Skin of body (tissue), 1 donor: ENCODE measurements at regions not wholly inside any gene's neighbourhood (a gene's known extent, or its start where the extent isn't known, plus 50 kb on each side); places are given as distances from the start of the nearest gene placed in this dataset.
A peak's percentile ranks its signal among the peaks of the same experiment; 100 is the strongest.
"Not testable (repeated sequence)": the region's sequence is repeated elsewhere in the genome, so short reads cannot be mapped to it uniquely, and the experiment has no call there.

Experiments
- DNase-seq: peaks from one replicate; lab custom pipeline; 2025; lab: John Stamatoyannopoulos, UW

- no peak for DNase-seq
Measured at GRCh38 chr12:5308996-5309395, 122.9 kb upstream of the NTF3 start.

- DNase-seq: no peak
Measured at GRCh38 chr12:5309654-5310053, 122.3 kb upstream of the NTF3 start.

- no peak for DNase-seq
Measured at GRCh38 chr12:5310151-5310550, 121.8 kb upstream of the NTF3 start.

GRCh38 chr12:5317556-5317955 lies 114.4 kb upstream of the NTF3 start:
- no peak for DNase-seq

GRCh38 chr12:5318874-5319273 lies 113.0 kb upstream of the NTF3 start:
- no peak for DNase-seq

GRCh38 chr12:5328669-5329517 lies 103.0 kb upstream of the NTF3 start:
- peak; percentile 53 for DNase-seq

- DNase-seq: no peak
Measured at GRCh38 chr12:5332551-5332950, 99.4 kb upstream of the NTF3 start.

GRCh38 chr12:5333096-5333495 lies 98.8 kb upstream of the NTF3 start:
- DNase-seq: no peak

GRCh38 chr12:5335069-5335468 lies 96.8 kb upstream of the NTF3 start:
- no peak for DNase-seq

GRCh38 chr12:5341086-5341485 lies 90.8 kb upstream of the NTF3 start:
- DNase-seq: not testable (repeated sequence)

- no peak for DNase-seq
Measured at GRCh38 chr12:5343711-5344110, 88.2 kb upstream of the NTF3 start.

- no peak for DNase-seq
Measured at GRCh38 chr12:5344131-5344530, 87.8 kb upstream of the NTF3 start.

- DNase-seq: no peak
Measured at GRCh38 chr12:5345534-5345933, 86.4 kb upstream of the NTF3 start.

- DNase-seq: no peak
Measured at GRCh38 chr12:5348057-5348456, 83.9 kb upstream of the NTF3 start.

GRCh38 chr12:5348491-5348890 lies 83.4 kb upstream of the NTF3 start:
- no peak for DNase-seq

- DNase-seq: no peak
Measured at GRCh38 chr12:5364036-5364770, 67.7 kb upstream of the NTF3 start.

GRCh38 chr12:5369298-5369697 lies 62.6 kb upstream of the NTF3 start:
- no peak for DNase-seq

- no peak for DNase-seq
Measured at GRCh38 chr12:5371631-5372030, 60.3 kb upstream of the NTF3 start.

- no peak for DNase-seq
Measured at GRCh38 chr12:5374713-5375112, 57.2 kb upstream of the NTF3 start.

GRCh38 chr12:5375547-5376295 lies 56.2 kb upstream of the NTF3 start:
- DNase-seq: no peak

- no peak for DNase-seq
Measured at GRCh38 chr12:5376591-5377207, 55.2 kb upstream of the NTF3 start.
